Gastroesophageal sphincter (tissue), 4 donors: ENCODE measurements at regions not wholly inside any gene's neighbourhood (a gene's known extent, or its start where the extent isn't known, plus 50 kb on each side); places are given as distances from the start of the nearest gene placed in this dataset.

Source experiments
- ATAC-seq: fragments of 150-250 bp; one replicate; pipeline ENCODE4 v1.9.1; 2016; ENCODE audit warnings: mild to moderate bottlenecking, moderate library complexity
- H3K27ac ChIP-seq, 4 donors: fragments of 200-600 bp; sonication (generic) in 3 of 4; 1 replicate in 3 of 4; 2 replicates in 1 of 4; pipeline ENCODE4 v1.5.1; 2016 to 2019
- H3K27me3 ChIP-seq: fragments of 200-600 bp; sonication (generic); one replicate; pipeline ENCODE4 v1.5.1; 2019
- H3K36me3 ChIP-seq, 2 donors: fragments of 200-600 bp; sonication (generic); one replicate each; pipeline ENCODE4 v1.5.1; 2019; ENCODE audit warnings: control low read depth in 1 of 2
- H3K4me1 ChIP-seq, 3 donors: fragments of 200-600 bp; sonication (generic); 1 replicate in 2 of 3; 2 replicates in 1 of 3; pipeline ENCODE4 v1.5.1; 2016 to 2019; ENCODE audit warnings: control low read depth in 2 of 3
- H3K4me3 ChIP-seq, 2 donors: fragments of 200-600 bp; sonication (generic); one replicate each; pipeline ENCODE4 v1.5.1; 2019; ENCODE audit warnings: mild to moderate bottlenecking in 1 of 2, moderate library complexity in 1 of 2
- H3K9me3 ChIP-seq, 3 donors: fragments of 200-600 bp; sonication (generic); one replicate each; pipeline ENCODE4 v1.5.1; 2017 to 2019; ENCODE audit warnings: control low read depth in 2 of 3
- EP300 ChIP-seq: sonication (generic); formaldehyde crosslinking; IDR thresholded peaks from one replicate; pipeline ENCODE4 v1.6.1; 2017; ENCODE audit warnings: antibody characterized with exemption, mild to moderate bottlenecking
- POLR2A ChIP-seq, 2 donors: fragments of 450-650 bp; IDR thresholded peaks; one replicate each; pipeline ENCODE4 v1.6.1; 2017; ENCODE audit warnings: antibody characterized with exemption in 2 of 2, mild to moderate bottlenecking in 2 of 2, moderate library complexity in 1 of 2
- POLR2AphosphoS5 ChIP-seq: sonication (generic); formaldehyde crosslinking; IDR thresholded peaks from one replicate; pipeline ENCODE4 v1.6.1; 2017; ENCODE audit warnings: antibody characterized with exemption
- WGBS, 2 donors: methylation state at CpG; one replicate each; pipeline ENCODE4 v1.1.5; 2018; ENCODE audit warnings: low coverage in 1 of 2; 5-methylcytosine and 5-hydroxymethylcytosine counted together
- TF ChIP-seq, protein P1 (sequence below), 4 experiments: fragments of 200-600 bp in 2 of 4; fragments of 450-650 bp in 2 of 4; sonication (generic) in 1 of 4; IDR thresholded peaks; one replicate each; pipeline ENCODE4 v1.5.1; 2017 to 2019; ENCODE audit warnings: antibody characterized with exemption in 4 of 4, mild to moderate bottlenecking in 2 of 4, moderate library complexity in 2 of 4

DNA sequence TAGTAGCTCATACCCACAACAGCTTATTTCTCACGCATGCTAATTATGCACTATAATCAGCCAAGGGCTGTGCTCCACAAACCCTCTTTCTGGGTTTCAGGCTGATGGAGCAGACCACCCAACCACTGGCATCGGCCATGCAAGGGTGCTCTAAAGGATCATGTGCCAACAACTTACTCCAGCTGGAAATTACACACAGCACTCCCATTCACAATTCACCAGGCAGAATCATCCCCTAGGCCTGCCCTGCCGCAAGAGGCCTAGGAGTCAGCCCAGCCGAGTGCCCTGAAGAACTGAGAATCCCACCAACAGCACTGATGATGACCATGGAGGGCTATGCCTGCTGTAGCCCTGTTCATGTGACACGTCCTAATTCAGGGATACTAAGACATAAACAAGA, 216.2 kb upstream of the CHRNA7 start:
- no peak for TF ChIP-seq EP300
- TF ChIP-seq POLR2A (IDR thresholded peaks at IDR 0.05) = no peak
- TF ChIP-seq, protein P1, sequence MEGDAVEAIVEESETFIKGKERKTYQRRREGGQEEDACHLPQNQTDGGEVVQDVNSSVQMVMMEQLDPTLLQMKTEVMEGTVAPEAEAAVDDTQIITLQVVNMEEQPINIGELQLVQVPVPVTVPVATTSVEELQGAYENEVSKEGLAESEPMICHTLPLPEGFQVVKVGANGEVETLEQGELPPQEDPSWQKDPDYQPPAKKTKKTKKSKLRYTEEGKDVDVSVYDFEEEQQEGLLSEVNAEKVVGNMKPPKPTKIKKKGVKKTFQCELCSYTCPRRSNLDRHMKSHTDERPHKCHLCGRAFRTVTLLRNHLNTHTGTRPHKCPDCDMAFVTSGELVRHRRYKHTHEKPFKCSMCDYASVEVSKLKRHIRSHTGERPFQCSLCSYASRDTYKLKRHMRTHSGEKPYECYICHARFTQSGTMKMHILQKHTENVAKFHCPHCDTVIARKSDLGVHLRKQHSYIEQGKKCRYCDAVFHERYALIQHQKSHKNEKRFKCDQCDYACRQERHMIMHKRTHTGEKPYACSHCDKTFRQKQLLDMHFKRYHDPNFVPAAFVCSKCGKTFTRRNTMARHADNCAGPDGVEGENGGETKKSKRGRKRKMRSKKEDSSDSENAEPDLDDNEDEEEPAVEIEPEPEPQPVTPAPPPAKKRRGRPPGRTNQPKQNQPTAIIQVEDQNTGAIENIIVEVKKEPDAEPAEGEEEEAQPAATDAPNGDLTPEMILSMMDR (IDR thresholded peaks at IDR 0.05) = no peak
- TF ChIP-seq POLR2AphosphoS5 = no peak
- 49 to 70% methylated on average over 2 of the region's 5 CpGs for WGBS, 2 donors

DNA sequence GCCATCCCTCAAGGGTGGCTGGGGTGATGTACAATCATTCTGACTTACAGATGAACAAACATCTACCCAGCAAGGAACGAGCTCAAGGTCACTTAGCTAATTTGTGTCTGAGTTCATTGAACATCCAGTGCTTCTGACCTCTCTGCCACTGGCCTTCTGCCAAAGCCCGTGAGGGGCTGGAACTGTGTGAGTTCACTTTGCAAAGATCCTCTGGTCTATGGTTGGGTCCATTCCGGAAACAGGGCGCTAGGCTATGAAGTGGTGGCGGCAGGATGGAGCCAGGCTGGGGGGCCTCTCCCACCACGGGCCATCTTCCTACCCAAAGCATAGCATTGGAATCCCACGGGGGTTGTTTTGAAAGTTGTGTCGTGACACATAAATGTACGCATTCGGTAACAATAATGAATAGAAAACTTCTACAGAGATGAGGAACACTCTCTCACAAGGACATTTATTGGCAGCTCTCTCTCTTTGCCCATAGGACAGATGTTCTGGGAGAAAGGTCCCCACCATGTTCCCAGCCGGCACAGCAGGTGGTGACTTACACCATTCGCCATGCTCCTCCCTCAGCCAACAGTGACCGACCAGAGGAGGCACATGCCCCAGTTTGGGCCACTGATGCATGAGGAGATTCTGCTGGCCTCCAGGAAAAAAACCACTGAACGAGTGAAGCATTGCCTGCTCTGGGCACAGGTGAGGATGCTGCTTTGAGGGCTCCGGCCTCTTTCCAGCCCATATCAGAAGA, 214.7 kb upstream of the CHRNA7 start:
- WGBS, 2 donors = 76 to 82% methylated on average over 5 to 11 of the region's 15 CpGs
- Histone ChIP-seq H3K27me3 (no peaks in the 10 kb centered on the region), H3K4me3 (no peak overlapping the region), H3K9me3 (peaks cover 0 to 4% (median 0%) of the 10 kb centered on the region in 3 donors), H3K4me1 (peaks cover 0 to 4% (median 0%) of the 10 kb centered on the region in 3 donors), H3K36me3 (no peaks in the 10 kb centered on the region), H3K27ac (no peak overlapping the region)
- no peak for ATAC-seq
- TF ChIP-seq POLR2A (IDR thresholded peaks at IDR 0.05) = no peak
- no peak for TF ChIP-seq EP300
- TF ChIP-seq, protein P1 (IDR thresholded peaks at IDR 0.05) = no peak
- no peak for TF ChIP-seq POLR2AphosphoS5

More for the DNA sequence above, 216.2 kb upstream of the CHRNA7 start:
- Histone ChIP-seq H3K36me3 (no peaks in the 10 kb centered on the region), H3K27ac (no peak overlapping the region), H3K4me1 (peaks cover 0 to 4% (median 0%) of the 10 kb centered on the region in 3 donors), H3K4me3 (no peak overlapping the region), H3K9me3 (peaks cover 0 to 11% (median 0%) of the 10 kb centered on the region in 3 donors), H3K27me3 (no peaks in the 10 kb centered on the region)
- ATAC-seq = no peak

DNA sequence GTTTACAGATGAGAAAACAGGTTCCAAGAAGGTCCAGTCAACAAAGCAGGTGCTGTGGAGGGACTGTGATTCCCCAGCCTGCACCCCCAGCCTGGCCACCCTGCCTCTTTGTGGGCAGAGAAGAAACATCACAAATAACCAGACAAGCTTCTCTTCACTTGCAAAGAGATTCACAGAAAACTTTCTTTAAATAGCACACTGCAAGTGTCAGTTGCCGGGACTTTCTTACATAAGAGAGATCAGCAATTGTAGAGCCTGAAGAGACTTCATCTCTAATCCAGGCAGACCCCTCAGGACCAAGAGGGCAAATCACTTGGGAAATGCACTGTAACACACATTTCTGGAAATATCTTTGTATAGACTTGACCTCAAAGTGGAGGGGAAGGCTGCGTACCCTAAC, 207.9 kb upstream of the CHRNA7 start:
- 89 to 100% methylated on average over 1 to 2 of the region's 2 CpGs for WGBS, 2 donors
- Histone ChIP-seq H3K4me3 (no peak overlapping the region), H3K9me3 (no peaks in the 10 kb centered on the region), H3K27ac (no peak overlapping the region), H3K36me3 (no peaks in the 10 kb centered on the region), H3K27me3 (no peaks in the 10 kb centered on the region), H3K4me1 (no peaks in the 10 kb centered on the region)
- no peak for ATAC-seq
- TF ChIP-seq POLR2AphosphoS5 (no peak), EP300 (no peak), POLR2A (IDR thresholded peaks at IDR 0.05) (no peak)
- TF ChIP-seq, protein P1 (IDR thresholded peaks at IDR 0.05) = no peak

DNA sequence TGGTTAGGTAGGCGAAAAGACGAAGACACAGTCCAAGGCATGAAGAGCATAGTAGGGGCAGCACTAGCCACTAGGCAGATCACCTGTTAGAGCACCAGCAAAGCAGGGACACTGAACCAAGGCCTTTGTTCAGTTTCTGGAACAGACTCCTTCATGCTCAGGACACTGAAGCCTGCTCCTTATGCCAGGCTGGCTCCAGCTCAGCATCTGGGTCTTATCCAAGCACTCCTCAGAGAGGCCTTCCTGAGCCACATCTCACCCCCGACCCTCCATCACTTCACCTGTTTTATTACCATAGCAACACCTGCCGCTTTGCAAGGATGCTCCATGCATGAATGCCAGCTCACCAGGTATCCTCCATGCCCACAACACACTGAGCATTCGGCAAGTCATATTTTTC, 206.3 kb upstream of the CHRNA7 start:
- no peak for TF ChIP-seq POLR2A (IDR thresholded peaks at IDR 0.05)
- TF ChIP-seq, protein P1 (IDR thresholded peaks at IDR 0.05) = no peak
- no peak for TF ChIP-seq POLR2AphosphoS5
- TF ChIP-seq EP300 = no peak
- Histone ChIP-seq H3K27me3 (no peaks in the 10 kb centered on the region), H3K9me3 (no peaks in the 10 kb centered on the region), H3K27ac (no peak overlapping the region), H3K4me1 (no peaks in the 10 kb centered on the region), H3K4me3 (no peak overlapping the region), H3K36me3 (no peaks in the 10 kb centered on the region)
- ATAC-seq = no peak
- 48 to 71% methylated on average over 3 to 5 of the region's 5 CpGs for WGBS, 2 donors

DNA sequence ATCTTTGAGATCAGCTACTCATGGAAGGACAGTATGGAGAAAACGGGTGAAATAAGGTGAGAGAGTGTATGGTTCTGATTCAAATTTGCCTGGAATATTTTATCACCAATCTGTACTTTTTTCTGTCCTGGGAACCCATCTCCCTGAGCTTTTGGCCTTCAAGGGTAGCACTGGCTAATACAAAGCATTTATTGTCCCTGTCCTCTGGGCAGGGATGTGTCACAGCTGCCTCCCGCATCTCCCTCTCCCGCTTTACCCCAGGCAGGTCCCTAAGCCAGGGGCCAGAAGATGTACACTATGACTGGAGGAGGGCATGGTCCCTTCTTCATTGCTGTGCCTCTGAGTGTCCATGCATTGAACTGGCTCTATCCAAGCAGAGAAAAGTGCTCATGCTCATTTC, 201.7 kb upstream of the CHRNA7 start:
- no peak for ATAC-seq
- H3K36me3 ChIP-seq = no peaks in the 10 kb centered on the region
- H3K27ac ChIP-seq = no peak overlapping the region
- peaks cover 0 to 8% (median 0%) of the 10 kb centered on the region in 3 donors for H3K9me3 ChIP-seq
- no peaks in the 10 kb centered on the region for H3K4me1 ChIP-seq
- TF ChIP-seq, protein P1 (IDR thresholded peaks at IDR 0.05) = no peak
- TF ChIP-seq POLR2AphosphoS5 (no peak), EP300 (no peak), POLR2A (IDR thresholded peaks at IDR 0.05) (no peak)
- H3K27me3 ChIP-seq = no peaks in the 10 kb centered on the region
- WGBS, 2 donors = 78 to 94% methylated on average over 2 to 3 of the region's 3 CpGs
- no peak overlapping the region for H3K4me3 ChIP-seq
